Spinal cord (tissue), 9 donors: ENCODE measurements at regions not wholly inside any gene's neighbourhood (a gene's known extent, or its start where the extent isn't known, plus 50 kb on each side); places are given as distances from the start of the nearest gene placed in this dataset.

ENCODE experiments used
- DNase-seq, 6 donors: peaks; one replicate each; pipeline versions ENCODE4 v3.0.0 to v3.0.0-alpha.2; 2013 to 2015; ENCODE audit warnings: low spot score in 6 of 6, low read depth in 4 of 6
- H3K27ac ChIP-seq: one replicate; pipeline ENCODE4 v1.5.1; 2013; ENCODE audit warnings: low read depth, low read length, control low read depth
- H3K27me3 ChIP-seq: one replicate; pipeline ENCODE4 v1.6.1; 2013; ENCODE audit warnings: low read length; ENCODE audit not compliant: control insufficient read depth, insufficient read depth
- H3K36me3 ChIP-seq: one replicate; pipeline ENCODE4 v1.6.1; 2013; ENCODE audit warnings: low read length; ENCODE audit not compliant: control insufficient read depth, insufficient read depth
- H3K4me1 ChIP-seq: one replicate; pipeline ENCODE4 v1.6.1; 2013; ENCODE audit warnings: low read length; ENCODE audit not compliant: control insufficient read depth, insufficient read depth
- H3K4me3 ChIP-seq: one replicate; pipeline ENCODE4 v1.5.1; 2013; ENCODE audit warnings: low read depth, low read length, control low read depth
- H3K9me3 ChIP-seq: one replicate; pipeline ENCODE4 v1.6.1; 2013; ENCODE audit warnings: low read length; ENCODE audit not compliant: control insufficient read depth, insufficient read depth
- WGBS: methylation state at CpG from one replicate; pipeline ENCODE4 v1.1.5; 2013; ENCODE audit warnings: missing lambda C conversion rate; ENCODE audit not compliant: insufficient coverage; 5-methylcytosine and 5-hydroxymethylcytosine counted together
- donor health status: healthy.

- DNase-seq, result peak in 1 of 6 donors; percentile 24
- WGBS, result 22% methylated on average over 2 of the region's 2 CpGs
- H3K27ac ChIP-seq, result no peak overlapping the region
Measured at GRCh38 chr11:19330416-19330815, 89.7 kb upstream of the E2F8 start.

GRCh38 chr11:19329970-19330369 lies 89.2 kb upstream of the E2F8 start:
- no peaks in the 10 kb centered on the region for H3K36me3 ChIP-seq
- no CpG with 5 or more reads among the region's 1 CpG for WGBS
- H3K27ac ChIP-seq, result no peak overlapping the region
- H3K4me3 ChIP-seq, result no peak overlapping the region
- H3K27me3 ChIP-seq, result no peaks in the 10 kb centered on the region
- no peaks in the 10 kb centered on the region for H3K4me1 ChIP-seq
- no peaks in the 10 kb centered on the region for H3K9me3 ChIP-seq
- DNase-seq, result peak in 2 of 6 donors; percentile 30 to 62

More at GRCh38 chr11:19330416-19330815, 89.7 kb upstream of the E2F8 start:
- no peak overlapping the region for H3K4me3 ChIP-seq
- no peaks in the 10 kb centered on the region for H3K27me3 ChIP-seq
- H3K9me3 ChIP-seq, result no peaks in the 10 kb centered on the region
- no peaks in the 10 kb centered on the region for H3K4me1 ChIP-seq
- H3K36me3 ChIP-seq, result no peaks in the 10 kb centered on the region

GRCh38 chr11:19328586-19329311 lies 88.0 kb upstream of the E2F8 start:
- H3K27me3 ChIP-seq, result no peaks in the 10 kb centered on the region
- no peaks in the 10 kb centered on the region for H3K9me3 ChIP-seq
- no peaks in the 10 kb centered on the region for H3K36me3 ChIP-seq
- DNase-seq, result no peak
- H3K4me3 ChIP-seq, result no peak overlapping the region
- no peaks in the 10 kb centered on the region for H3K4me1 ChIP-seq
- no peak overlapping the region for H3K27ac ChIP-seq
- 69% methylated on average over 4 of the region's 8 CpGs for WGBS

GRCh38 chr11:19327280-19327679 lies 86.5 kb upstream of the E2F8 start:
- H3K27ac ChIP-seq, result no peak overlapping the region
- WGBS, result no CpG with 5 or more reads among the region's 3 CpGs
- H3K36me3 ChIP-seq, result no peaks in the 10 kb centered on the region
- no peak overlapping the region for H3K4me3 ChIP-seq
- DNase-seq, result no peak
- H3K4me1 ChIP-seq, result no peaks in the 10 kb centered on the region
- H3K27me3 ChIP-seq, result peaks cover 3% of the 10 kb centered on the region
- H3K9me3 ChIP-seq, result peaks cover 1% of the 10 kb centered on the region

GRCh38 chr11:19326499-19326898 lies 85.8 kb upstream of the E2F8 start:
- peaks cover 1% of the 10 kb centered on the region for H3K9me3 ChIP-seq
- peaks cover 3% of the 10 kb centered on the region for H3K27me3 ChIP-seq
- H3K36me3 ChIP-seq, result no peaks in the 10 kb centered on the region
- H3K4me1 ChIP-seq, result no peaks in the 10 kb centered on the region
- no CpG with 5 or more reads among the region's 1 CpG for WGBS
- no peak overlapping the region for H3K4me3 ChIP-seq
- H3K27ac ChIP-seq, result no peak overlapping the region
- DNase-seq, result peak in 1 of 6 donors; percentile 67

- Histone ChIP-seq H3K36me3 (no peaks in the 10 kb centered on the region), H3K4me3 (no peak overlapping the region), H3K27ac (no peak overlapping the region), H3K9me3 (peaks cover 1% of the 10 kb centered on the region), H3K27me3 (peaks cover 3% of the 10 kb centered on the region), H3K4me1 (no peaks in the 10 kb centered on the region)
- no peak for DNase-seq
Measured at GRCh38 chr11:19323502-19323901, 82.8 kb upstream of the E2F8 start.

GRCh38 chr11:19321351-19321750 lies 80.6 kb upstream of the E2F8 start:
- WGBS, result no CpG with 5 or more reads among the region's 2 CpGs
- Histone ChIP-seq H3K36me3 (no peaks in the 10 kb centered on the region), H3K4me1 (peaks cover 13% of the 10 kb centered on the region), H3K9me3 (peaks cover 1% of the 10 kb centered on the region), H3K4me3 (no peak overlapping the region), H3K27ac (no peak overlapping the region), H3K27me3 (peaks cover 3% of the 10 kb centered on the region)
- DNase-seq, result no peak

- Histone ChIP-seq H3K4me1 (peaks cover 13% of the 10 kb centered on the region), H3K9me3 (peaks cover 1% of the 10 kb centered on the region), H3K4me3 (no peak overlapping the region), H3K27ac (no peak overlapping the region), H3K27me3 (peaks cover 3% of the 10 kb centered on the region), H3K36me3 (no peaks in the 10 kb centered on the region)
- 60% methylated on average over 1 of the region's 1 CpG for WGBS
- DNase-seq, result peak in 1 of 6 donors; percentile 74
Measured at GRCh38 chr11:19320827-19321226, 80.1 kb upstream of the E2F8 start.

- H3K36me3 ChIP-seq, result no peaks in the 10 kb centered on the region
- peak overlapping the region; percentile 2 for H3K27ac ChIP-seq
- H3K27me3 ChIP-seq, result no peaks in the 10 kb centered on the region
- H3K4me1 ChIP-seq, result peaks cover 18% of the 10 kb centered on the region
- no peaks in the 10 kb centered on the region for H3K9me3 ChIP-seq
- no peak overlapping the region for H3K4me3 ChIP-seq
- peak; percentile 44 to 92 (median 71) for DNase-seq
- WGBS, result 17% methylated on average over 6 of the region's 7 CpGs
Measured at GRCh38 chr11:19316434-19316833, 75.7 kb upstream of the E2F8 start.

GRCh38 chr11:19315511-19315910 lies 74.8 kb upstream of the E2F8 start:
- DNase-seq, result no peak
- WGBS, result 67% methylated on average over 2 of the region's 2 CpGs
- no peaks in the 10 kb centered on the region for H3K36me3 ChIP-seq

More at GRCh38 chr11:19315511-19315910, 74.8 kb upstream of the E2F8 start:
- no peaks in the 10 kb centered on the region for H3K9me3 ChIP-seq
- H3K27ac ChIP-seq, result no peak overlapping the region
- H3K4me1 ChIP-seq, result peaks cover 19% of the 10 kb centered on the region
- no peaks in the 10 kb centered on the region for H3K27me3 ChIP-seq
- H3K4me3 ChIP-seq, result no peak overlapping the region
